IMR-90 (cell line): ENCODE measurements at regions not wholly inside any gene's neighbourhood (a gene's known extent, or its start where the extent isn't known, plus 50 kb on each side); places are given as distances from the start of the nearest gene placed in this dataset.
"Not testable (repeated sequence)": the region's sequence is repeated elsewhere in the genome, so short reads cannot be mapped to it uniquely, and the experiment has no call there.

Experiments used
- ATAC-seq: fragments of 200-7000 bp; cut with Tn5 transposase; 2 replicates; pipeline ENCODE4 v1.9.1; 2020; ENCODE audit warnings: low read depth, mild to moderate bottlenecking, moderate library complexity
- BruUV-seq: library from RNA; stranded (reverse); fragments of 400-500 nt; replicated peaks from 2 replicates; lab custom pipeline; 2021; lab: Mats Ljungman, UMichigan
- CTCF ChIA-PET: fragments of 300-600 bp; formaldehyde crosslinking; extraction: SDS; loops from one replicate; lab custom pipeline; 2021; ENCODE audit warnings: antibody characterized with exemption; lab: Yijun Ruan, JAX
- POLR2A ChIA-PET: fragments of 300-600 bp; sonication (Branson Sonifier 250); formaldehyde crosslinking; loops from one replicate; lab custom pipeline; 2022; ENCODE audit warnings: antibody characterized with exemption; ENCODE audit not compliant: unreplicated experiment; lab: Charles Lee
- DNase-seq: peaks from one replicate; pipeline ENCODE4 v3.0.0; 2013
- H2AFZ ChIP-seq: replicated peaks from 2 replicates; pipeline ENCODE3; 2013; ENCODE audit warnings: low read length, mild to moderate bottlenecking; ENCODE audit not compliant: poor library complexity
- H2AK5ac ChIP-seq: 2 replicates; pipeline ENCODE4 v1.6.1; 2013; ENCODE audit warnings: low read depth, low read length, inconsistent platforms
- H2AK9ac ChIP-seq: replicated peaks from 2 replicates; pipeline ENCODE3; 2013; ENCODE audit warnings: mild to moderate bottlenecking, low read depth, low read length, moderate library complexity; ENCODE audit not compliant: poor library complexity
- H2BK120ac ChIP-seq: 2 replicates; pipeline ENCODE4 v1.6.1; 2013; ENCODE audit warnings: low read depth, low read length, inconsistent platforms
- H2BK15ac ChIP-seq: 3 replicates; pipeline ENCODE4 v1.6.1; 2013; ENCODE audit warnings: low read depth, low read length, inconsistent platforms
- H2BK20ac ChIP-seq: 2 replicates; pipeline ENCODE4 v1.6.1; 2013; ENCODE audit warnings: low read depth, mild to moderate bottlenecking, inconsistent platforms, low read length, moderate library complexity
- H2BK5ac ChIP-seq: 2 replicates; pipeline ENCODE4 v1.6.1; 2013; ENCODE audit warnings: mild to moderate bottlenecking, low read depth, low read length, inconsistent platforms; ENCODE audit not compliant: poor library complexity, severe bottlenecking
- H3K14ac ChIP-seq: replicated peaks from 2 replicates; pipeline ENCODE4 v1.6.1; 2013; ENCODE audit warnings: low read depth, low read length, inconsistent platforms
- H3K18ac ChIP-seq: 2 replicates; pipeline ENCODE4 v1.6.1; 2013; ENCODE audit warnings: low read depth, low read length, control low read depth
- H3K23ac ChIP-seq: 2 replicates; pipeline ENCODE4 v1.6.1; 2013; ENCODE audit warnings: low read depth, low read length, inconsistent platforms
- H3K27ac ChIP-seq: 2 replicates; pipeline ENCODE4 v1.5.1; 2013; ENCODE audit warnings: mild to moderate bottlenecking, control low read depth, low read length; ENCODE audit not compliant: insufficient read depth
- H3K27me3 ChIP-seq: 2 replicates; pipeline ENCODE4 v1.6.1; 2013; ENCODE audit warnings: low read length; ENCODE audit not compliant: control insufficient read depth, insufficient read depth
- H3K36me3 ChIP-seq: 2 replicates; pipeline ENCODE4 v1.6.1; 2013; ENCODE audit warnings: low read length, mixed read lengths; ENCODE audit not compliant: control insufficient read depth, insufficient read depth
- H3K4ac ChIP-seq: 2 replicates; pipeline ENCODE4 v1.6.1; 2013; ENCODE audit warnings: low read depth, low read length, inconsistent platforms
- H3K4me1 ChIP-seq: 2 replicates; pipeline ENCODE4 v1.6.1; 2013; ENCODE audit warnings: low read length, mixed read lengths; ENCODE audit not compliant: control insufficient read depth, insufficient read depth
- H3K4me2 ChIP-seq: 2 replicates; pipeline ENCODE4 v1.6.1; 2013; ENCODE audit warnings: low read depth, mild to moderate bottlenecking, control low read depth, low read length, moderate library complexity
- H3K4me3 ChIP-seq: 2 replicates; pipeline ENCODE4 v1.5.1; 2013; ENCODE audit warnings: low read depth, mild to moderate bottlenecking, control low read depth, low read length, moderate library complexity; ENCODE audit not compliant: insufficient read depth
- H3K56ac ChIP-seq: 2 replicates; pipeline ENCODE4 v1.6.1; 2013; ENCODE audit warnings: low read length, inconsistent platforms; ENCODE audit not compliant: insufficient read depth; ENCODE audit errors: extremely low read depth
- H3K79me1 ChIP-seq, 2 experiments: 2 replicates each; pipeline ENCODE4 v1.6.1; 2013; ENCODE audit warnings: low read length in 2 of 2, inconsistent platforms in 1 of 2, low read depth in 1 of 2
- H3K9ac ChIP-seq: 2 replicates; pipeline ENCODE4 v1.6.1; 2013; ENCODE audit warnings: low read depth, low read length, control low read depth
- H3K9me1 ChIP-seq: 2 replicates; pipeline ENCODE4 v1.6.1; 2013; ENCODE audit warnings: low read length, inconsistent platforms; ENCODE audit not compliant: insufficient read depth
- H3K9me3 ChIP-seq: 2 replicates; pipeline ENCODE4 v1.6.1; 2013; ENCODE audit warnings: low read length; ENCODE audit not compliant: control insufficient read depth, insufficient read depth
- H4K20me1 ChIP-seq: 2 replicates; pipeline ENCODE4 v1.6.1; 2013; ENCODE audit warnings: low read length, inconsistent platforms; ENCODE audit not compliant: insufficient read depth
- H4K5ac ChIP-seq: 2 replicates; pipeline ENCODE4 v1.6.1; 2013; ENCODE audit warnings: mild to moderate bottlenecking, low read depth, low read length, control low read depth
- H4K8ac ChIP-seq, 2 experiments: 2 replicates each; pipeline ENCODE4 v1.6.1; 2013; ENCODE audit warnings: low read depth in 2 of 2, low read length in 2 of 2, control low read depth in 1 of 2, inconsistent platforms in 1 of 2
- H4K91ac ChIP-seq: 2 replicates; pipeline ENCODE4 v1.6.1; 2013; ENCODE audit warnings: low read depth, low read length, inconsistent platforms; ENCODE audit not compliant: insufficient read depth
- CEBPB ChIP-seq: IDR thresholded peaks from 2 replicates; pipeline ENCODE4 v1.6.1; 2012; ENCODE audit warnings: low read depth, low read length, improper control_type of control experiment
- WGBS, 2 experiments: methylation state at CpG; one replicate each; pipeline versions ENCODE4 v1.1.5 to v1.1.7; 2013; ENCODE audit warnings: missing lambda C conversion rate in 2 of 2; ENCODE audit not compliant: insufficient read length in 1 of 2; ENCODE audit errors: extremely low coverage in 2 of 2; 5-methylcytosine and 5-hydroxymethylcytosine counted together
- dilution Hi-C: fragments of 300-500 bp; cut with HindIII; formaldehyde crosslinking; loops from one replicate; pipeline ENCODE4 v1.14.3; 2018; ENCODE audit warnings: low sequenced_read_pairs; ENCODE audit not compliant: unreplicated experiment
- in situ Hi-C: fragments of 300-500 bp; cut with MboI; formaldehyde crosslinking; loops from 3 replicates; pipeline ENCODE4 v1.14.3; 2019; ENCODE audit warnings: low sequenced_read_pairs, inconsistent platforms, mixed read lengths
- intact Hi-C: fragments of 100-400 bp; cut with micrococcal nuclease; formaldehyde crosslinking; loops from 2 replicates; pipeline ENCODE4 v1.10.0; 2022

GRCh38 chr1:120357046-120357445 is 57.8 kb upstream of the NBPF8 start:
- H3K79me1 ChIP-seq, H3K23ac ChIP-seq, H2BK15ac ChIP-seq, H4K91ac ChIP-seq, H3K9me3 ChIP-seq, H3K27me3 ChIP-seq, H3K14ac ChIP-seq, H3K36me3 ChIP-seq, ATAC-seq, H3K4me3 ChIP-seq, H2BK20ac ChIP-seq, H3K4ac ChIP-seq, H3K18ac ChIP-seq, POLR2A ChIA-PET, H3K4me1 ChIP-seq, H4K5ac ChIP-seq, H4K8ac ChIP-seq, intact Hi-C loops, H2BK120ac ChIP-seq, H3K4me2 ChIP-seq, CTCF ChIA-PET, H2AFZ ChIP-seq, H3K9ac ChIP-seq, H2AK9ac ChIP-seq, H3K56ac ChIP-seq, H2BK5ac ChIP-seq, in situ Hi-C loops, H4K20me1 ChIP-seq, BruUV-seq, dilution Hi-C loops, H2AK5ac ChIP-seq, H3K9me1 ChIP-seq, H3K27ac ChIP-seq: not testable (repeated sequence)
- DNase-seq = peak; percentile 6
- WGBS, 2 experiments = no CpG with 5 or more reads among the region's 4 CpGs
- 0 out of 2 replicates have a peak, but pooled peaks have one; percentile 13 for TF ChIP-seq CEBPB

GRCh38 chr1:120356170-120356569 is 58.7 kb upstream of the NBPF8 start:
- H4K91ac ChIP-seq, intact Hi-C loops, in situ Hi-C loops, H2BK5ac ChIP-seq, CTCF ChIA-PET, BruUV-seq, POLR2A ChIA-PET, H2BK15ac ChIP-seq, H3K9ac ChIP-seq, H3K9me1 ChIP-seq, ATAC-seq, H3K18ac ChIP-seq, H3K79me1 ChIP-seq, H2AK5ac ChIP-seq, H2BK20ac ChIP-seq, H3K36me3 ChIP-seq, H3K27me3 ChIP-seq, H3K27ac ChIP-seq, H4K8ac ChIP-seq, H3K56ac ChIP-seq, H3K4me2 ChIP-seq, H3K4ac ChIP-seq, H3K9me3 ChIP-seq, dilution Hi-C loops, H3K14ac ChIP-seq, H3K4me3 ChIP-seq, H3K4me1 ChIP-seq, H2AFZ ChIP-seq, H4K20me1 ChIP-seq, H4K5ac ChIP-seq, H2AK9ac ChIP-seq, H2BK120ac ChIP-seq, H3K23ac ChIP-seq: not testable (repeated sequence)
- DNase-seq = peak; percentile 0
- WGBS, 2 experiments = no CpG with 5 or more reads among the region's 8 CpGs
